ENCODE measurements at regions not wholly inside any gene's neighbourhood (a gene's known extent, or its start where the extent isn't known, plus 50 kb on each side); places are given as distances from the start of the nearest gene placed in this dataset.

- no peak for DNase-seq
Observed at GRCh38 chr1:14470802-14471201, 127.7 kb upstream of the KAZN start.

GRCh38 chr1:14474856-14475255 lies 123.6 kb upstream of the KAZN start:
- DNase-seq: no peak

- no peak for DNase-seq
Observed at GRCh38 chr1:14476170-14476955, 122.1 kb upstream of the KAZN start.

- no peak for DNase-seq
Observed at GRCh38 chr1:14478120-14478519, 120.4 kb upstream of the KAZN start.

- DNase-seq: no peak
Observed at GRCh38 chr1:14479865-14480264, 118.6 kb upstream of the KAZN start.

GRCh38 chr1:14482784-14483450 lies 115.6 kb upstream of the KAZN start:
- DNase-seq: no peak

- DNase-seq: no peak
Observed at GRCh38 chr1:14485285-14485684, 113.2 kb upstream of the KAZN start.

- DNase-seq: no peak
Observed at GRCh38 chr1:14486401-14487201, 111.9 kb upstream of the KAZN start.

- no peak for DNase-seq
Observed at GRCh38 chr1:14487671-14488070, 110.8 kb upstream of the KAZN start.

- no peak for DNase-seq
Observed at GRCh38 chr1:14494911-14495310, 103.6 kb upstream of the KAZN start.

- DNase-seq: no peak
Observed at GRCh38 chr1:14495381-14495780, 103.1 kb upstream of the KAZN start.

GRCh38 chr1:14495996-14496395 lies 102.5 kb upstream of the KAZN start:
- no peak for DNase-seq

- no peak for DNase-seq
Observed at GRCh38 chr1:14498839-14499238, 99.6 kb upstream of the KAZN start.

- no peak for DNase-seq
Observed at GRCh38 chr1:14499312-14500040, 99.0 kb upstream of the KAZN start.

- DNase-seq: no peak
Observed at GRCh38 chr1:14500041-14500440, 98.4 kb upstream of the KAZN start.

- DNase-seq: no peak
Observed at GRCh38 chr1:14500912-14501311, 97.6 kb upstream of the KAZN start.

GRCh38 chr1:14504517-14504916 lies 94.0 kb upstream of the KAZN start:
- DNase-seq: no peak

- no peak for DNase-seq
Observed at GRCh38 chr1:14506471-14507255, 91.8 kb upstream of the KAZN start.

GRCh38 chr1:14507262-14507661 lies 91.2 kb upstream of the KAZN start:
- no peak for DNase-seq

GRCh38 chr1:14508613-14509012 lies 89.9 kb upstream of the KAZN start:
- no peak for DNase-seq

- peak; percentile 33 for DNase-seq
Observed at GRCh38 chr1:14511166-14511680, 87.3 kb upstream of the KAZN start.

Measured in eye (tissue), 1 donor.